ENCODE measurements at regions not wholly inside any gene's neighbourhood (a gene's known extent, or its start where the extent isn't known, plus 50 kb on each side); places are given as distances from the start of the nearest gene placed in this dataset.

GRCh38 chr7:84247591-84247990 lies 53.0 kb upstream of the SEMA3A start:
- POLR2A ChIA-PET = no interaction called here
- Histone ChIP-seq H3K9me3 (ENCODE audit: control insufficient read depth, insufficient read depth, low read length) (peaks cover 7% of the 10 kb centered on the region), H3K27me3 (ENCODE audit: control insufficient read depth, insufficient read depth, low read length) (no peaks in the 10 kb centered on the region), H3K4me3 (ENCODE audit: low read depth, low read length) (no peak overlapping the region), H3K27ac (ENCODE audit: low read depth, low read length) (no peak overlapping the region)
- CTCF ChIA-PET = interaction anchor here (0.6 kb wide), 1 partner anchor 510 kb away, joined by 3 read pairs; no protein-coding TSS in a partner anchor
- TF ChIP-seq CTCF (IDR thresholded peaks at IDR 0.05; ENCODE audit: low read depth, low read length) = peak; percentile 11; the same call in 1 of the 2 replicates
- DNase-seq (ENCODE audit: low read depth, low spot score) = no peak

GRCh38 chr7:84245835-84246234 lies 51.2 kb upstream of the SEMA3A start:
- no peak for DNase-seq (ENCODE audit: low read depth, low spot score)
- peaks cover 7% of the 10 kb centered on the region for H3K9me3 ChIP-seq (ENCODE audit: control insufficient read depth, insufficient read depth, low read length)
- no peak overlapping the region for H3K4me3 ChIP-seq (ENCODE audit: low read depth, low read length)
- no peak for TF ChIP-seq CTCF (IDR thresholded peaks at IDR 0.05; ENCODE audit: low read depth, low read length)
- H3K27me3 ChIP-seq (ENCODE audit: control insufficient read depth, insufficient read depth, low read length) = no peaks in the 10 kb centered on the region
- POLR2A ChIA-PET = no interaction called here
- H3K27ac ChIP-seq (ENCODE audit: low read depth, low read length) = no peak overlapping the region
- CTCF ChIA-PET = no interaction called here

Data from AG04450 (cell line).